Astrocyte (in vitro differentiated cells and primary cell): ENCODE measurements at regions not wholly inside any gene's neighbourhood (a gene's known extent, or its start where the extent isn't known, plus 50 kb on each side); places are given as distances from the start of the nearest gene placed in this dataset.

ENCODE experiments used
- CTCF ChIP-seq: IDR thresholded peaks from 2 replicates; pipeline ENCODE4 v1.5.1; 2011; ENCODE audit warnings: low read depth, mild to moderate bottlenecking, inconsistent platforms, low read length, moderate library complexity; ENCODE audit not compliant: insufficient read depth
- EZH2 ChIP-seq: IDR thresholded peaks from 2 replicates; pipeline ENCODE4 v1.6.1; 2012; ENCODE audit warnings: mild to moderate bottlenecking, low read length, inconsistent platforms; ENCODE audit not compliant: insufficient read depth

DNA sequence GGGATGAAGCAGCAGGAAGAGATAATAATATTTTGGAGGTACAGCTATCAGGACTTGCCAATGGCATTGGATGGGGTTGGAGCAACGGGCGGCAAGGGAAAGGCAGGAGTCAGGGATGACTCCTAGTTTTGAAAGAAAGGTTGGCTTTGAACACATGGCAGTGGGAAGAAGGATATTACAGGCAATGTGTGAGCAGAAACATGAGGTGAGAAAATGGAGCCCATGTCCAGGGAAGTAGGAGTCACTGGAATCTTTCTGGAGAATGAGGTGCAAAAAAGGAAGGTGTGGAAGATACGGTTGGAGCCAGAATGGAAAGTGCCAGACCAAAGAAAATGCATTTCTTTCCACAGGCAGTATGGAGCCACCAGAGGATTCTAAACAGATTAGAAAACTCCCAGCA, 288.5 kb upstream of the KAZN start:
- no peak for TF ChIP-seq CTCF
- no peak for TF ChIP-seq EZH2
